PFSK-1 (cell line): ENCODE measurements at regions not wholly inside any gene's neighbourhood (a gene's known extent, or its start where the extent isn't known, plus 50 kb on each side); places are given as distances from the start of the nearest gene placed in this dataset.

Experiments
- FOXP2 ChIP-seq: optimal IDR thresholded peaks from 2 replicates; pipeline ENCODE3; 2011; ENCODE audit warnings: borderline replicate concordance, control low read depth, inconsistent platforms; ENCODE audit not compliant: insufficient read depth; ENCODE audit errors: extremely low read length, extremely low read depth
- POLR2AphosphoS5 ChIP-seq: IDR thresholded peaks from 2 replicates; pipeline ENCODE4 v1.6.1; 2012; ENCODE audit warnings: low read depth, mild to moderate bottlenecking, control low read depth, low read length, moderate library complexity
- REST ChIP-seq, 2 experiments: IDR thresholded peaks; 2 replicates each; pipeline versions ENCODE4 v1.6.1 to v1.8.0; 2011 to 2012; ENCODE audit warnings: low read depth in 2 of 2, low read length in 2 of 2, control low read depth in 1 of 2, inconsistent platforms in 1 of 2, mild to moderate bottlenecking in 1 of 2, moderate library complexity in 1 of 2; ENCODE audit not compliant: insufficient read depth in 1 of 2
- SIN3A ChIP-seq: IDR thresholded peaks from 2 replicates; pipeline ENCODE4 v1.6.1; 2012; ENCODE audit warnings: mild to moderate bottlenecking, low read length, moderate library complexity, borderline replicate concordance; ENCODE audit not compliant: insufficient read depth
- TAF1 ChIP-seq: IDR thresholded peaks from 2 replicates; pipeline ENCODE4 v1.6.1; 2012; ENCODE audit warnings: low read length, control low read depth, borderline replicate concordance; ENCODE audit not compliant: insufficient read depth

GRCh38 chr9:115849679-115850412 lies 303.7 kb upstream of the PAPPA start:
- TF ChIP-seq FOXP2 = no peak

GRCh38 chr9:115850548-115851304 lies 302.9 kb upstream of the PAPPA start:
- no peak for TF ChIP-seq SIN3A
- no peak for TF ChIP-seq REST (IDR thresholded peaks at IDR 0.05; ENCODE audit: insufficient read depth in 1 of 2, low read depth in 2 of 2, low read length in 2 of 2)
- no peak for TF ChIP-seq POLR2AphosphoS5

- no peak for TF ChIP-seq SIN3A
- TF ChIP-seq POLR2AphosphoS5 = no peak
- no peak for TF ChIP-seq FOXP2
- TF ChIP-seq REST (IDR thresholded peaks at IDR 0.05; ENCODE audit: insufficient read depth in 1 of 2, low read depth in 2 of 2, low read length in 2 of 2) = no peak
- no peak for TF ChIP-seq TAF1
Observed at GRCh38 chr9:115855458-115856133, 298.0 kb upstream of the PAPPA start.

GRCh38 chr9:115862021-115862420 lies 291.6 kb upstream of the PAPPA start:
- TF ChIP-seq REST (IDR thresholded peaks at IDR 0.05; ENCODE audit: insufficient read depth in 1 of 2, low read depth in 2 of 2, low read length in 2 of 2) (no peak), SIN3A (no peak), TAF1 (no peak), FOXP2 (no peak), POLR2AphosphoS5 (no peak)

GRCh38 chr9:115864581-115864980 lies 289.0 kb upstream of the PAPPA start:
- TF ChIP-seq FOXP2 (no peak), POLR2AphosphoS5 (no peak), TAF1 (no peak), REST (IDR thresholded peaks at IDR 0.05; ENCODE audit: insufficient read depth in 1 of 2, low read depth in 2 of 2, low read length in 2 of 2) (no peak), SIN3A (no peak)
